Neural progenitor cell (in vitro differentiated cells): ENCODE measurements at regions not wholly inside any gene's neighbourhood (a gene's known extent, or its start where the extent isn't known, plus 50 kb on each side); places are given as distances from the start of the nearest gene placed in this dataset.

Experiments used
- EZH2phosphoT487 ChIP-seq: fragments of 200-600 bp; sonication (generic); IDR thresholded peaks from 2 replicates; pipeline ENCODE4 v1.6.1; 2017; ENCODE audit warnings: antibody characterized with exemption
- TF ChIP-seq, protein P1 (sequence below): fragments of 200-600 bp; sonication (generic); IDR thresholded peaks from 2 replicates; pipeline ENCODE4 v1.5.1; 2017; ENCODE audit warnings: antibody characterized with exemption, mild to moderate bottlenecking

DNA sequence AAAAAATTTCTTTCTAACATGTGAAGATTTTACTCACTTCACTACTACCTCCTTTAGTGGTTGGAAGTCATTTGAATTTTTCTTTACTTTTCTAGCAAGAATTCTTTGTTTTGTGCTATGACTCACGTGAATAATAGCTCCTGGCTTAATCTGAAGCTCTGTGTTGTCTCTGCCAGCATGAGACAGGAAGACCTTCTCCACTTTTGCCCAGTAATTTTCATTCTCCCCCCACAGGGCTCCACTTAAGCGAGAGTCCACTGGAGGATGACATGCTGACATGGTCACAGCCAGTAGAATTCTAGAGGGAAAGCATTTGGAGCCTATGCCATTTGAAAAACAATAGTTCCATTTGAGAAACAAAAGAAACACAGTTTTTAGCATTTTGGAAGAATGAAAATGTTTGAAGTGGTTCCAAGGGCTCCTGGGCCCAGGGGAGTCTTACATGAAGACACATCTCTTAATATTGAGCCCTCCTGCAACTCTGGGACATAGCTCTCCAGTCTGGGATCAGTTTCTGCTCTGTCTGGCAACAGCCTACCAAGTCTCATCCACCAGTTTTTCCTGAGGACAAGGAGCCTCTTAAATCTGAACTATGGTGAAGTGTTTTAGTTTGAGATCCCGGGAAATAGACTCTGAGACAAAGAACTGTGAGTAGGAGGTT, 231.4 kb downstream of the PAX1 start:
- TF ChIP-seq, protein P1, sequence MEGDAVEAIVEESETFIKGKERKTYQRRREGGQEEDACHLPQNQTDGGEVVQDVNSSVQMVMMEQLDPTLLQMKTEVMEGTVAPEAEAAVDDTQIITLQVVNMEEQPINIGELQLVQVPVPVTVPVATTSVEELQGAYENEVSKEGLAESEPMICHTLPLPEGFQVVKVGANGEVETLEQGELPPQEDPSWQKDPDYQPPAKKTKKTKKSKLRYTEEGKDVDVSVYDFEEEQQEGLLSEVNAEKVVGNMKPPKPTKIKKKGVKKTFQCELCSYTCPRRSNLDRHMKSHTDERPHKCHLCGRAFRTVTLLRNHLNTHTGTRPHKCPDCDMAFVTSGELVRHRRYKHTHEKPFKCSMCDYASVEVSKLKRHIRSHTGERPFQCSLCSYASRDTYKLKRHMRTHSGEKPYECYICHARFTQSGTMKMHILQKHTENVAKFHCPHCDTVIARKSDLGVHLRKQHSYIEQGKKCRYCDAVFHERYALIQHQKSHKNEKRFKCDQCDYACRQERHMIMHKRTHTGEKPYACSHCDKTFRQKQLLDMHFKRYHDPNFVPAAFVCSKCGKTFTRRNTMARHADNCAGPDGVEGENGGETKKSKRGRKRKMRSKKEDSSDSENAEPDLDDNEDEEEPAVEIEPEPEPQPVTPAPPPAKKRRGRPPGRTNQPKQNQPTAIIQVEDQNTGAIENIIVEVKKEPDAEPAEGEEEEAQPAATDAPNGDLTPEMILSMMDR = no peak
- no peak for TF ChIP-seq EZH2phosphoT487
